HEK293 (cell line): ENCODE measurements at regions not wholly inside any gene's neighbourhood (a gene's known extent, or its start where the extent isn't known, plus 50 kb on each side); places are given as distances from the start of the nearest gene placed in this dataset.

Source experiments
- KLF8 ChIP-seq: fragments of 450-650 bp; formaldehyde crosslinking; IDR thresholded peaks from 2 replicates; pipeline ENCODE4 v1.5.1; 2016; ENCODE audit warnings: missing biosample characterization, missing genetic modification characterization
- YY1 ChIP-seq: fragments of 450-650 bp; formaldehyde crosslinking; IDR thresholded peaks from 2 replicates; pipeline ENCODE4 v1.5.1; 2018; ENCODE audit warnings: missing biosample characterization, missing genetic modification characterization
- ZBTB1 ChIP-seq: fragments of 450-650 bp; formaldehyde crosslinking; IDR thresholded peaks from 2 replicates; pipeline ENCODE4 v1.5.1; 2016; ENCODE audit warnings: missing biosample characterization, missing genetic modification characterization
- ZNF626 ChIP-seq: fragments of 450-650 bp; sonication (Bioruptor Pico); formaldehyde crosslinking; IDR thresholded peaks from 2 replicates; pipeline ENCODE4 v1.5.1; 2018; ENCODE audit warnings: missing biosample characterization, missing genetic modification characterization, inconsistent platforms
- TF ChIP-seq, protein P1 (sequence below): fragments of 450-650 bp; formaldehyde crosslinking; IDR thresholded peaks from 2 replicates; pipeline ENCODE4 v1.5.1; 2017; ENCODE audit warnings: missing biosample characterization, missing genetic modification characterization
- TF ChIP-seq, protein P2 (sequence below): fragments of 450-650 bp; formaldehyde crosslinking; IDR thresholded peaks from 2 replicates; pipeline ENCODE4 v1.5.1; 2016; ENCODE audit warnings: missing biosample characterization, missing genetic modification characterization

DNA sequence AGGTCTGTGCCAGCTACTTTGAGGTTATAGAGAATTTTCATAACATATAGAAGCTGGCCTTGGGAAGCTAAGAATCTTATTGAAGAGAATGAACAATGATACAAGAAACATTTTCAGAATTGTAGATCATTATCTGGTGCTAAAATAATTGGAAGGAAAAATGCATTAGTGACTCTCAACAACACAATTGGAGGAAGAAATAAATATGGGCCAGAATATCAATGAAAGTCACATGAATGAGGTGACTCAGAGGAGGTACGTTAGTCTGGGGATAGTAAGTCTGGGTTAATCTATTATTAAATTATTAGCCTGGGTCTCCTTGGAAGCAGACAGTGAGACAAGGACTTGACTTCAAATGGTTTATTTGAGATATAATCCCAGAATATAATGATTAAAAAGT is 529.3 kb upstream of the SLIT2 start:
- no peak for TF ChIP-seq YY1
- TF ChIP-seq, protein P1, sequence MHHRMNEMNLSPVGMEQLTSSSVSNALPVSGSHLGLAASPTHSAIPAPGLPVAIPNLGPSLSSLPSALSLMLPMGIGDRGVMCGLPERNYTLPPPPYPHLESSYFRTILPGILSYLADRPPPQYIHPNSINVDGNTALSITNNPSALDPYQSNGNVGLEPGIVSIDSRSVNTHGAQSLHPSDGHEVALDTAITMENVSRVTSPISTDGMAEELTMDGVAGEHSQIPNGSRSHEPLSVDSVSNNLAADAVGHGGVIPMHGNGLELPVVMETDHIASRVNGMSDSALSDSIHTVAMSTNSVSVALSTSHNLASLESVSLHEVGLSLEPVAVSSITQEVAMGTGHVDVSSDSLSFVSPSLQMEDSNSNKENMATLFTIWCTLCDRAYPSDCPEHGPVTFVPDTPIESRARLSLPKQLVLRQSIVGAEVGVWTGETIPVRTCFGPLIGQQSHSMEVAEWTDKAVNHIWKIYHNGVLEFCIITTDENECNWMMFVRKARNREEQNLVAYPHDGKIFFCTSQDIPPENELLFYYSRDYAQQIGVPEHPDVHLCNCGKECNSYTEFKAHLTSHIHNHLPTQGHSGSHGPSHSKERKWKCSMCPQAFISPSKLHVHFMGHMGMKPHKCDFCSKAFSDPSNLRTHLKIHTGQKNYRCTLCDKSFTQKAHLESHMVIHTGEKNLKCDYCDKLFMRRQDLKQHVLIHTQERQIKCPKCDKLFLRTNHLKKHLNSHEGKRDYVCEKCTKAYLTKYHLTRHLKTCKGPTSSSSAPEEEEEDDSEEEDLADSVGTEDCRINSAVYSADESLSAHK (tag by site-specific recombination), result no peak
- no peak for TF ChIP-seq KLF8 (tag by site-specific recombination)
- no peak for TF ChIP-seq ZBTB1
- TF ChIP-seq, protein P2, sequence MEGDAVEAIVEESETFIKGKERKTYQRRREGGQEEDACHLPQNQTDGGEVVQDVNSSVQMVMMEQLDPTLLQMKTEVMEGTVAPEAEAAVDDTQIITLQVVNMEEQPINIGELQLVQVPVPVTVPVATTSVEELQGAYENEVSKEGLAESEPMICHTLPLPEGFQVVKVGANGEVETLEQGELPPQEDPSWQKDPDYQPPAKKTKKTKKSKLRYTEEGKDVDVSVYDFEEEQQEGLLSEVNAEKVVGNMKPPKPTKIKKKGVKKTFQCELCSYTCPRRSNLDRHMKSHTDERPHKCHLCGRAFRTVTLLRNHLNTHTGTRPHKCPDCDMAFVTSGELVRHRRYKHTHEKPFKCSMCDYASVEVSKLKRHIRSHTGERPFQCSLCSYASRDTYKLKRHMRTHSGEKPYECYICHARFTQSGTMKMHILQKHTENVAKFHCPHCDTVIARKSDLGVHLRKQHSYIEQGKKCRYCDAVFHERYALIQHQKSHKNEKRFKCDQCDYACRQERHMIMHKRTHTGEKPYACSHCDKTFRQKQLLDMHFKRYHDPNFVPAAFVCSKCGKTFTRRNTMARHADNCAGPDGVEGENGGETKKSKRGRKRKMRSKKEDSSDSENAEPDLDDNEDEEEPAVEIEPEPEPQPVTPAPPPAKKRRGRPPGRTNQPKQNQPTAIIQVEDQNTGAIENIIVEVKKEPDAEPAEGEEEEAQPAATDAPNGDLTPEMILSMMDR (tag by site-specific recombination), result no peak
- TF ChIP-seq ZNF626 (tag by site-specific recombination), result no peak
